ENCODE measurements at regions not wholly inside any gene's neighbourhood (a gene's known extent, or its start where the extent isn't known, plus 50 kb on each side); places are given as distances from the start of the nearest gene placed in this dataset.

DNA sequence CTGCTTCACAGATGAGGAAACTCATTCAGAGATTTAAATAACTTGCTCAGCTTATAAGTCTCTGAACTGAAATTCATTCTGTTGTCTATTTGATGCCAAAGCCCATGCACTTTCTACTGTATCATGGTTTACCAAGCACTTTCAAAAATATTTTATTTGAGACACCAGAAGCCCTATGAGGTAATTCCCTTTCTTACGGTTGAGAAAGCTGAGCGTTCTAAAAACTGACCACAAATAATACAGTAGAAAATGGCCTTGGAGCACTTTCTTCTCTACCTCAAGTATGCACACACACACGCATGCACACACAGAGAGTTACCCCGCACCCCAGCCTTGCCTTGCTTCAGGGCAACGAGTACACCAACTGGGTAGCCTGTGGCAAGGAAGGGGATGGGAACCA is 228.5 kb downstream of the RFC3 start:
- no peak for ATAC-seq

- ATAC-seq = no peak
Observed at GRCh38 chr13:34048652-34049051, 230.7 kb downstream of the RFC3 start.

DNA sequence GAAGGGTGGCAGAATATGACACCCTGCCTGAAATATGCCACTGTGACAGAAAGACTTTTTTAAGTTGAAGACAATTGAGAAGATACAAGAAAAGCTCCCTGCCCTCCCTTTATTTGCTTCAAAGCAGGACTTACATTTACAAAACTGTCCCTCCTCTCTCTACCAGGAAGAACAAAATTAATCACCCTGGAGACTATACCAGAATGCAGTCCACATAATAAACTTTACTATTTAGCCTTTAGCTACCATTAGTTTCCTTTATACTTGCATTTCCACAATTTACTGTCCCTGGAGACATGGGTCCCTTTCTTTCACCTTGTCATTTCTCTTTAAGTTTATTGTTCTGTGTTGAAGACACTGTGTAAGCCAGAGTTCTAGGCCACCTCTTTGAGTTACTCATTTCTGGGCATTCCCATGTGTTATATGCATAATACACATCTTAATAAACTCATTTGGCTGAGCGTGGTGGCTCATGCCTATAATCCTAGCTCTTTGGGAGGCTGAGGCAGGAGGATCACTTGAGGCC is 238.8 kb downstream of the RFC3 start:
- no peak for ATAC-seq

- ATAC-seq = no peak
Observed at GRCh38 chr13:34064456-34065205, 246.7 kb downstream of the RFC3 start.

GRCh38 chr13:34065928-34066327 is 248.0 kb downstream of the RFC3 start:
- ATAC-seq = no peak

DNA sequence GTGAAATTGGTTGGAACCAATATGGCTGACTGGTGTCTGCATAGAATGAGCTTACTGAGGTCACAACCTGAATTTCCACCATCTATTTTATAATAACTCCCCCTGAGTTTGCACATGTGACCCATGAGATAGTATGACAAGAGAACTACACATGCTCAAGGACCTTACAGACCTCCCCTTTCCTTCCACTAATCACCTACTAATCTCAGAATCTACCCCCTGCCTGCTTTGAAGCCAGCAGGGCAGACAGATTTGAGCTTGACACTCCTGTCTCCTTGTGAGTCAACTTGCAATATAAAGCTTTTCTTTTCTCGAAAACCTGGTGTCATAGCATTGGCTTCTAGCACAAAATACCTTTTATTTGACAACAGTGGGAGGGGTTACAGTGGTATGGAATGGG is 248.4 kb downstream of the RFC3 start:
- ATAC-seq = no peak

DNA sequence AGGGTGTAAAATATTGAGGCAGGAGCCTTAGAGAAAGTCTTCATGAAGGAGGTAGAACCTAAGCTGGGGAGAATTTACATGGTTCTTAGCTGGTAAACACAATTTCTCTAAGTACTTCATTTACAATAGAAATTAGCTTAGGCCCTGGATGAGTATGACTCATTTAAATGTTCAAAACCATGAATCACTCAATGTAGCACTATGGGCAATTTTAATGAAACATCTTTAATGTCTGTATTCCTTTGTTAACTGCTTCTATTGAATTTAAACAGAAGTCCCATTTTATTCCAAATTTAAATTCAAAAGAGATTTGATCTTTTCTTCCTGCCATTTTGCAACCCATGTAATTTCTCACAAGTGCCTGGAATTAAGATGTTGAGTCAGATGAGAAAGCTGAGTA is 252.1 kb downstream of the RFC3 start:
- ATAC-seq = no peak

GRCh38 chr13:34070544-34071303 is 252.8 kb downstream of the RFC3 start:
- no peak for ATAC-seq

DNA sequence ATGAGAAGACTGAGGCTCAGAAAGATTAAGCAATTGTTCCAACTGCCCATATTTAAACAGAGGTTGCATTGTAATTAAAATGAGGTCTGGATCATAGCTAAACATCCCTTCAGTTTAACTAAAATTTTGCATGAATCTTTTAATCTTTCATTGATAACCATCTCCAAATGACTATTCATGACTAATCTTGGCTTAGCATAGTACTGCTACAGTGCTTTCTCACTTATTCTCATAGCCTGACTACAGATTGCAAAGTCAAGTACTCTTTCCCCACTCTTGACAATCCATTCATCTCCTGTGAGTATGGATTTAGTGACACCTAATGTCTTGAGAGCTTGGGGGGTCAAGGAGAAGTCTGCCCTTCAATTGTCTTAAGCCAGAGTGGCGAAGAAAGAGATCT is 258.4 kb downstream of the RFC3 start:
- no peak for ATAC-seq

GRCh38 chr13:34076943-34077703 is 259.2 kb downstream of the RFC3 start:
- ATAC-seq = no peak

GRCh38 chr13:34078334-34078999 is 260.5 kb downstream of the RFC3 start:
- ATAC-seq = no peak

DNA sequence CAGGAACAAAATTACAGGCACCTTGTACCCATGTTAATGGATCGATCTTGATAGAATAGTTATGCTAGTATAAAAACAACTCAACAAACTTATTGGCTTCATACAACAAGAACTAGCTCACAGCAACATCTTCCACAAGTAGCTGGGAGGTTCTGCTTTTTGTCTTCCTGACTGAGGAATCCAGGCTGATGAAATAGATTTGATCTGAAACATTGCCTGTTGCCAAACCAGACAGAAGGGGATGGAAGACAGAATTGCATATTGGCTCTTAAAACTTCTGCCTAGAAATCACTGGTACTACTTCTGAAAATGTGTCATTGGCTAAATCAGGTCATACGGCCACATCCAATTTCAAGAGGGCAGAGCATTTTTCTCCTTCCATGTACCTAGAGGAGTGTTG is 267.3 kb downstream of the RFC3 start:
- no peak for ATAC-seq

DNA sequence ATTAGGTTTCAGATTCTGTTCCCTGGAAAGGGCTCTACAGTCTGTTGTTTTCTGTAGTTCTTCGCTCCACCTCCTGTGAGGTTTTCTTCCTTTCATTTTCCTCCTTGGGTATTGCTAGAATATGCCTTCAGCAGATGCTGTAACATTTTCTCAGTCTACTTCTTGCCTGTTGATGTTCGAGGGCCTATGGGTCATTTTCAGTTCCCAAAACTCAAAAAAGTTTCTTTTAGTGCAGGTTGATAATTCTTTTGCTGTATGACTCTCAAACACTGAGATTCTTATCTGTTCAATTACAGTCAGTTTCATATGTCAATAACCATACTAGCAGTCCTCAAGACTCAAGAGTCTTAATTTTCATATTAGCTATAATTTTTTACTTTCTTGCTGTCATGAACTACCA is 268.3 kb downstream of the RFC3 start:
- no peak for ATAC-seq

GRCh38 chr13:34087791-34088190 is 269.8 kb downstream of the RFC3 start:
- ATAC-seq = no peak

DNA sequence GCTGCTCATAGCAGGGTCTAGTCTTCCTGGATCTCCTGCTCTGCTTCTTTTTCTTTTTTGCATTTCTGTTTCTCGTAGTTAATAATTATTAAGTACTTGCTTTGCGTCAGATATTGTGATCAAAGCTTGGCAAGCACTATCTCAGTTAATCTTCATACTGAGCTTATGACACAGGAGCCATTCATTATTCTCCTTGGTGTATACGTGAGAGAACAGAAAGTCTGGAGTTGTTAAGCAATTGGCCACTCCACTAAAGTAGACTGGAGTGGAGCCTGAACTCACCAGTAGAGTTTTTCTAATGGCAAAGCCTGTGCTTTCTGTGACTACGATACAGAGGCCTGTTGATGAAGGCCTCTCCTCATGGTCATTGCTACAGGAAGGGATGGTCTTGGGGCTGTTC is 285.9 kb downstream of the RFC3 start:
- ATAC-seq = no peak

GRCh38 chr13:34104853-34105252 is 286.9 kb downstream of the RFC3 start:
- ATAC-seq = no peak

GRCh38 chr13:34107806-34108205 is 289.9 kb downstream of the RFC3 start:
- ATAC-seq = no peak

- no peak for ATAC-seq
Observed at GRCh38 chr13:34108410-34108809, 290.5 kb downstream of the RFC3 start.

DNA sequence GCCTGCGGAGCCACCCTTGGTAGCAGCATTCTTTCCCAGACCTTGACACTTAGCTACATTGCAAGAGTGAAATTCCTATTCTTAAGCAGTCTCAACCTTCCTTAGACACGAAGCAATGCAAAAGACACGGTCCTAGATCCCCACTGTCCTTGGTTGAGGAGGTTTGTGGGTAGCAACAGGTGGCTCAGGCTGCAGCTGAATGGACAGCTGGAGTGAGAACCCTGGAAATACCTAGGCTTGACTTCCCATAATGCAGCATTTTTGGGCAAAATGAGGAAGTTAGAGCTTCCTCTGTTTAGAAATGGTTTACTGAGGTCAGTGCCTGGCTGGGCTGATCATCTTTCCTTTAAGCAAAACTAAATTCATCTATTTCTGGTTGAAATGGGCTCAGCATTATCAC is 296.6 kb downstream of the RFC3 start:
- no peak for ATAC-seq

GRCh38 chr13:34116651-34117050 is 298.7 kb downstream of the RFC3 start:
- no peak for ATAC-seq

DNA sequence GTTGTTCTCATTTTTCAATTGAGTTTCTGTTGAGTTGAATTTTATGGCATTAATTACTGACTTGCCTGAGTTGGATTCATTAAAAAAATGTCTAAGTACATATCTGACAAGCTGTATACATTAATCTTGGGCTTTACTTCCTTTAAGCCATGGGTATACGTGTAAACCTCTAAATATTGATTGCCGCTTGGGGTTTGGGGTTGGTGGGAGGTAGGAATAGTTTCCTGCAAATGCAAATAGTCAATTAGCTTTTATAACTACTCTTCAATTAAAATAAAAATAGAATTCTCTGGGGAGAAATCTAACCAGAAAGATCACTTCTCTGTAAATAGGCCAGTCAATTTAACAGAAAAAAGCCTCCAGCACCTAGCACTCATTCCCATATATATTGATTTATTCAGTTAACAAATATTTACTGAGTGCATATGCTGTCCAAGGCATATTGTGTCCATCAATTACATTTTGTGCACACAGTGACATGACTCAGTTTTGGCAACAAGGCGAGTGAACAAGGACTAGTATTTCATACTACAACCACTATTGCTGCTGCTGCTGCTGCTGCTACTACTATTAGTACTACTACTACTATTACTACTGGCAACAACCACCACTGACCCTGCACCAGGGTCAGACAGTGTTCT is 306.8 kb downstream of the RFC3 start:
- no peak for ATAC-seq

DNA sequence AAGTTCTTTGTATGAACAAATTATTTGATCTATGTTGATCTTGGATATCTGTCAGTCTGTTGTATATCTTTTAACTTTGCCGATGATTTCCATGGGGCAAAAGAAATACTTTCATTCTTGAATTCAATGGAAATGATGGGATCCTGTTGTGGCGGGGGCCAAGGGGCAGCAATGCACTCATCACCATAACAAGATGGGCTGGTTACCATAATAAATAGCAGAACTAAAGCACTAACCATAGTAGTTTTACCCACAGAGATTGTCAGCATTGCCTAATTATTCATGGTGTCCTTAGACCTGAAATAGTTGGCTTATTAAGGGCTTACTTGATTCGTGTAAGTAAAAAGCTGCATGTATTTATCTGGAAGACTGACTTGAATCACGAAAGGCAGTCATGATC is 309.6 kb downstream of the RFC3 start:
- no peak for ATAC-seq

Measured in activated CD4-positive, CD25-positive, alpha-beta regulatory T cell treated with anti-CD3 and anti-CD28 coated beads, Interleukin-2, amount 50 U/mL, for 24 hours (primary cell).